Naive thymus-derived CD8-positive, alpha-beta T cell (primary cell): ENCODE measurements at regions not wholly inside any gene's neighbourhood (a gene's known extent, or its start where the extent isn't known, plus 50 kb on each side); places are given as distances from the start of the nearest gene placed in this dataset.

ENCODE experiments used
- ATAC-seq, 2 donors: fragments of 150-1000 bp; cut with Tn5 transposase in 1 of 2; sonication (Bioruptor Pico), chemical (Tn5 transposase) in 1 of 2; 1 replicate in 1 of 2; 2 replicates in 1 of 2; pipeline ENCODE4 v1.10.0; 2021; ENCODE audit warnings: mild to moderate bottlenecking in 2 of 2, moderate library complexity in 2 of 2
- POLR2A ChIA-PET: fragments of 350-600 bp; sonication (Branson Sonifier 250); formaldehyde crosslinking; loops from one replicate; lab custom pipeline; 2021; ENCODE audit warnings: antibody characterized with exemption; lab: Charles Lee
- DNase-seq, 10 donors: peaks; one replicate each; pipeline versions ENCODE4 v3.0.0 to v3.0.0-alpha.2; 2020 to 2022
- H3K27ac Mint-ChIP-seq, 10 donors: one replicate each; pipeline ENCODE4 v1.8.0; 2020 to 2022; ENCODE audit warnings: mild to moderate bottlenecking in 10 of 10, mixed read lengths in 10 of 10, moderate library complexity in 4 of 10, inconsistent platforms in 1 of 10
- H3K27me3 Mint-ChIP-seq, 5 donors: one replicate each; pipeline ENCODE4 v1.8.0; 2021 to 2022; ENCODE audit warnings: mixed read lengths in 5 of 5
- H3K36me3 Mint-ChIP-seq, 3 donors: one replicate each; pipeline ENCODE4 v1.8.0; 2020 to 2022; ENCODE audit warnings: mixed read lengths in 3 of 3, mild to moderate bottlenecking in 2 of 3, inconsistent platforms in 1 of 3
- H3K4me1 Mint-ChIP-seq, 4 donors: one replicate each; pipeline ENCODE4 v1.8.0; 2021 to 2022; ENCODE audit warnings: mixed read lengths in 4 of 4
- H3K4me3 Mint-ChIP-seq, 10 donors: one replicate each; pipeline ENCODE4 v1.8.0; 2020 to 2022; ENCODE audit warnings: mild to moderate bottlenecking in 10 of 10, mixed read lengths in 10 of 10, moderate library complexity in 6 of 10, inconsistent platforms in 1 of 10
- H3K9me3 Mint-ChIP-seq, 9 donors: one replicate each; pipeline ENCODE4 v1.8.0; 2020 to 2022; ENCODE audit warnings: mixed read lengths in 9 of 9, mild to moderate bottlenecking in 3 of 9, inconsistent platforms in 1 of 9, moderate library complexity in 1 of 9

DNA sequence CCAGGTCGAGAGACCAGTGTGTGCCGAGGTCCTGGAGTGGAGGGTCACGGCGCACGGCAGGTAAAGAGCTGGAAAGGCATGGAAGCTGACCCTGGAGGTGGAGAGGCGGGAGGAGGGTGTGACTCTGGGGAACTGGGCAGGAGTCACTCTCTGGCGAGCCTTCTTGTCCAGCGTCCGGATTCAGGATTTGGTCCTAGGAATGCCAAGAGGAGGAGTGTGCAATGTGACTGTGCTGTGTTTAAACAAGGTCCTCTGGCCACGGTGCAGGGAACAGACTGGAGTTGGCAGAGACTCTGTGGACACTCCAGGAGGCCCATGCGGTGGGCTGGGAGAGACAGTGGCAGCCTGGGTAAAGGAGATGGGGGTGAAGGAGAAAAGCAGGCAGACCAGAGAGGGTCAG, 64.2 kb upstream of the CASZ1 start:
- Mint-ChIP-seq H3K36me3 (no peaks in the 10 kb centered on the region), H3K27ac (peak overlapping the region in 1 of 10 donors; percentile 65), H3K4me3 (no peak overlapping the region), H3K4me1 (peaks cover 2 to 12% (median 4%) of the 10 kb centered on the region in 4 donors), H3K9me3 (no peaks in the 10 kb centered on the region), H3K27me3 (peaks cover 3 to 27% (median 6%) of the 10 kb centered on the region in 5 donors)
- POLR2A ChIA-PET: no interaction called here
- ATAC-seq (no peak), DNase-seq (no peak)

DNA sequence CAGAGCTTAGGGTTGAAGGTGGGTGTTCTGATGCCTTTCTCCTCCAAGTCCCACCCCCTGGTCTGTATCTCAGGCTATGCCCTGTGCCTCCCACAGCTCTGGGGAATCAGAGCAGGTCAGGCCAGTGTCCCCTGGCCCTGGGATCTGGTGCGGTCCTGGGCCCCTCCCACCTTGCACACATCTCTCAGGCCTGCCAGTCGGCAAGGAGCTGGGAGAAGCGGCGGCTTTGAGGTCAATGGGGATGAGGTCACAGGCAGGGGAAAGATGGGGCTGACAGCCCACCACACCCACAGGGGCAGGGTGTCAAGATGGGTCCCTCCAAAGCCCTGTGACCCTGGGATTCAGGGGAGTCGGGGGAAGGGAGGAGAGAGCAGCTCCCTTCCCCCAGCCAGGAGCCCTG, 65.4 kb upstream of the CASZ1 start:
- Mint-ChIP-seq H3K4me1 (peaks cover 6 to 16% (median 9%) of the 10 kb centered on the region in 4 donors), H3K4me3 (no peak overlapping the region), H3K36me3 (no peaks in the 10 kb centered on the region), H3K27ac (no peak overlapping the region), H3K9me3 (no peaks in the 10 kb centered on the region), H3K27me3 (peaks cover 3 to 33% (median 10%) of the 10 kb centered on the region in 5 donors)
- no peak for ATAC-seq
- DNase-seq: no peak
- POLR2A ChIA-PET: no interaction called here

DNA sequence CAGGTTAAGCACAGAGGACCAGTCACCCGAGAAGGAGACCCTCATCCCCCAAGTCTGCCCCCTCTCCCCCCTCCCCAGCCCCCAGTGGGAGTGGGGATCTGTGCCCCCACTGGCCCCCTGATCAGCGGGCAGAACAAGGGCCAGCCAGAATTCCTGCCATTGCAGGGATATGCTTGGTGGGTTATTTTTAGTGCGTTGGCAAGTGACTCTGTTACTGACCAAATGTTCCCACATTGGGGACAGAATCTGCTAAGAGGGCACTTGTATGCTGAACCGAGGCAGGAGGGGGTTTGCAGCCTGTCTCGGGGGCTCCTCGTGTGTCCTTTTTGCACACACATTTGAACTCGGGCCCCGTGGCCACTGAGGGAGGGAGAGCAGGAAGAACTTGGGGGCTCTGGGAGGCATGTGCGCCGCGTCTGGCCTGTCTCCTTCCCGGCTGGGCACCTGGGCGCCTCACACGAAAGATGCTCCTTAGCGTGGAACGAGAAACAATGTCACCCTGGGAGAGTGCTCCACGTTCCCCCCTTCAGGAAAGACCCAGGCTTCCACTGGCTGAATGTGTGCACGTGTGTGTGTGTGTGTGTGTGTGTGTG, 66.4 kb upstream of the CASZ1 start:
- H3K4me3 Mint-ChIP-seq: no peak overlapping the region
- H3K36me3 Mint-ChIP-seq: no peaks in the 10 kb centered on the region
- ATAC-seq (no peak), DNase-seq (no peak)
- no peaks in the 10 kb centered on the region for H3K9me3 Mint-ChIP-seq
- H3K4me1 Mint-ChIP-seq: peaks cover 10 to 24% (median 15%) of the 10 kb centered on the region in 4 donors
- no peak overlapping the region for H3K27ac Mint-ChIP-seq
- POLR2A ChIA-PET: no interaction called here
- H3K27me3 Mint-ChIP-seq: peaks cover 3 to 42% (median 15%) of the 10 kb centered on the region in 5 donors

DNA sequence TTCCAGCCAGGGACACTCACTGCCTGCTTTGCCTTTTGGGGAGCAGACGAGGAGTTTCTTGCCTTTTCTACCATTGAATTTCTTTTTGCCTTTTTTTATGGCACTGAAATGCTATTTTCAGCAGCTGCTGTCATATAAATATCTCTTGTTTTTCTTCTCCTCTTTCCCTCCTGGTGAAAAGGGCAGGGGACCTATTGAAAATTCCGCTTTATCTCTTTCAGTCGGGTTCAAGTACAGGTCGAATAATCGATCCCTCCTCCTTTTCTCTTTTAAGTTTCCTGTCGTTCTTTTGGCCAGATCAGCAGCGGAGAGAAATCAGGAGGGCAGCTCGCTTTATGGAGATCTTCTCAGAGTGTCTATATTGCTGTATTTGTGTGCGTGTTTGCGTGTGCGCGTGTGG, 67.4 kb upstream of the CASZ1 start:
- Mint-ChIP-seq H3K27ac (no peak overlapping the region), H3K27me3 (peaks cover 5 to 46% (median 25%) of the 10 kb centered on the region in 5 donors), H3K9me3 (no peaks in the 10 kb centered on the region), H3K4me1 (peaks cover 10 to 29% (median 16%) of the 10 kb centered on the region in 4 donors), H3K36me3 (no peaks in the 10 kb centered on the region), H3K4me3 (no peak overlapping the region)
- ATAC-seq (no peak), DNase-seq (no peak)
- POLR2A ChIA-PET: no interaction called here

DNA sequence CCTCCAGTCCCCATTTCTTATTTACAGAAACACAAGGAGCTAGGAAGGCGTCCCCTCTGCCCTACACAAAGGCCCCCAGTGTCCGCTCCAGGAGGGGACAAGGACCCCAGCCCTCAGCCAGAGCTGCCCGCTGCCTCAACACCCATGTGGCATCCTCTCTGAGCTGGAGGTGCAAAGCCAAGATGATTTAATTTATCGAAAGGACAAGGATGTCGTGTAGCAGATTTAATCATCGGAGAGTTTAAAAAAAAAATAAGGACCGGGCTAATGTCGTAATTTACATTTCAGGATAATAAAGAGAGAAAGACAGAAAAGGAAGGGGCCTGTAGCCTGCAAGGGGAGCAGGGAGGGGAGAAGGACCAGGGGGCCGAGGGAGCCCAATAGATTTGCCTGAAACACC, 68.3 kb upstream of the CASZ1 start:
- ATAC-seq (no peak), DNase-seq (no peak)
- Mint-ChIP-seq H3K9me3 (no peaks in the 10 kb centered on the region), H3K27ac (peak overlapping the region in 1 of 10 donors; percentile 1), H3K27me3 (peaks cover 5 to 46% (median 33%) of the 10 kb centered on the region in 5 donors), H3K4me1 (peaks cover 10 to 29% (median 16%) of the 10 kb centered on the region in 4 donors), H3K36me3 (no peaks in the 10 kb centered on the region), H3K4me3 (peak overlapping the region in 3 of 10 donors; percentile 1 to 26 (median 6))
- POLR2A ChIA-PET: no interaction called here

DNA sequence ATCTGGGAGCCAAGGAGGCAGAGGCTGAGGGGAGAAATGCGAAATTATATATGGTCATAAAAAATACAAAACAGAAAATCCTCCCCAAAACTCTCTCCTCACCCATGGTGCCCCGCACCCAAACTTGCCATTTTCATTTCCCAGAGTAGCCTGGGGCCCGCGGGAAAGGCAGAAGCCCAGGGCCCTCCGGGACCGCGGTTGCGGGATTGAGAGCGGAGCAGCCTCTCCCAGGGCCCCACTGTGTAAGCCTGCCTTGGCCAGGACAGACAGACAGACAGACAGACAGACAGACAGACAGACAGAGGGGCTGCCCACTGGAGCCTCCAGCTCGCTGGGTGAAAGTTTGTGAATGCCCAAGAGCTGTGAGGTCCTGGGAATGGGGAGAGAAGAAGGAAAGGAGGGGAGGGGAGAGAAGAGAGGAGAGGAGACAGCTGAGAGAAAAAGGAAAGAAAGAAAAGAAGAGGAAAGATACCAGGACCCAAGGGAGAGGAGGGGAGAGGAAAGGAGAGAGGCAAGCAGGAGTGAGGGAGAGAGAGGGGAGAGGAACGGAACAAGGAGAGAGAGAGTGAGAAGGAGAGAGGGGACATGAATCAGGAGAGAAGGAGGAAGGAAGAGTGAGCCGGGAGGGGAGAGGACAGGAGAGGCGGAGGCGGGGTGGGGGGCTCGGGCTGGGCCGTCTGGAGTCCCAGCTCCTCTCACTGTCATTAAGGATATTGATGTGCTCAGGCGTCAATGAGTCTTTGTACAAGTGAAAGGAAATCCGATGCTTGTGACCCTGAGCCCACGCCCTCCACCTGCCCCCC, 69.3 kb upstream of the CASZ1 start:
- Mint-ChIP-seq H3K27me3 (peaks cover 10 to 55% (median 41%) of the 10 kb centered on the region in 5 donors), H3K4me3 (peak overlapping the region in 9 of 10 donors; percentile 19 to 76 (median 59)), H3K4me1 (peaks cover 7 to 29% (median 16%) of the 10 kb centered on the region in 4 donors), H3K36me3 (no peaks in the 10 kb centered on the region), H3K9me3 (no peaks in the 10 kb centered on the region), H3K27ac (peak overlapping the region in 4 of 10 donors; percentile 1 to 51 (median 28))
- POLR2A ChIA-PET: interaction anchor here (1.7 kb wide), 1 partner anchor 371 kb away, joined by 7 read pairs; no protein-coding TSS in a partner anchor
- no peak for DNase-seq
- no peak for ATAC-seq

DNA sequence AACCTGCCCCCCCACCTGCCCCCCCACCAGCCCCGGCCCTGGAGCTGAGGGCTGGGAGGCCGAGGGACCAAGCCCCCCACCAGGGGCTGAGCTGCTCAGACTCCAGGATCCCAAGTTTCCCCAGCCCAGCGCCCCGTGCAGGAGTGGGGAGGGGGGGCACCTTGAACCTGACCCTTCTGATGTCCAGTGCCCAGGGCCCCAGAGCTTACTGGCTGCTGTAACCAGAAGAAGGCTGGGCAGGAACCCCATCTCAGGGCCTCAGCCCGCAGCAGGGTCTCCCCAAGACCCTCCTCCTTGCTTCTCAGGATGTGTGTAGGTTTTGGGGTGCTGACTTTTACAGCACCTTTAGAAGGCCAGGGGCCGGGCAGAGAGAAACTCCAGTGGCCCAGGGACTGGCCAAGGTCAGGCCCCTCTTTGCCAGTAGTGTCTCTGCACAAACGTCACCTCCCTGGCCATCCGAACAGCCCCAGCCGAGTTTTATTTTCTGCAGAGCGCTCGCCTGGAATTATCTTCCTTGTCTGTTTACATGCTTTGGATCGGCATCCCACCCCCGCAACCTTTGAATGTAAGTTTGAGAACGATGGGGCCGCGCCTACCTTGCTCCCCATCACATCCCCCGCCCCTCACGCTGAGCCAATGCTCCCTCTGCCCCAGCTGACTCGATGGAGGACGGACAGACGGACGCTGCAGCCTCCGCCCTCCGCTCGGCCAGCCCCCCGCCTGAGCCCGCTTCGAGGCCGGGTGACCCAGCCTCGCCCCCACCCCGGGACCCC, 70.1 kb upstream of the CASZ1 start:
- POLR2A ChIA-PET: interaction anchor here (1.7 kb wide), 1 partner anchor 371 kb away, joined by 7 read pairs; no protein-coding TSS in a partner anchor
- Mint-ChIP-seq H3K27me3 (peaks cover 12 to 62% (median 44%) of the 10 kb centered on the region in 5 donors), H3K9me3 (no peaks in the 10 kb centered on the region), H3K27ac (peak overlapping the region in 2 of 10 donors; percentile 40 to 60), H3K4me1 (peaks cover 7 to 29% (median 16%) of the 10 kb centered on the region in 4 donors), H3K36me3 (no peaks in the 10 kb centered on the region), H3K4me3 (peak overlapping the region; percentile 59 to 86 (median 76))
- peak in 7 of 10 donors; percentile 9 to 31 (median 23) for DNase-seq
- peak; percentile 56 to 62 for ATAC-seq

DNA sequence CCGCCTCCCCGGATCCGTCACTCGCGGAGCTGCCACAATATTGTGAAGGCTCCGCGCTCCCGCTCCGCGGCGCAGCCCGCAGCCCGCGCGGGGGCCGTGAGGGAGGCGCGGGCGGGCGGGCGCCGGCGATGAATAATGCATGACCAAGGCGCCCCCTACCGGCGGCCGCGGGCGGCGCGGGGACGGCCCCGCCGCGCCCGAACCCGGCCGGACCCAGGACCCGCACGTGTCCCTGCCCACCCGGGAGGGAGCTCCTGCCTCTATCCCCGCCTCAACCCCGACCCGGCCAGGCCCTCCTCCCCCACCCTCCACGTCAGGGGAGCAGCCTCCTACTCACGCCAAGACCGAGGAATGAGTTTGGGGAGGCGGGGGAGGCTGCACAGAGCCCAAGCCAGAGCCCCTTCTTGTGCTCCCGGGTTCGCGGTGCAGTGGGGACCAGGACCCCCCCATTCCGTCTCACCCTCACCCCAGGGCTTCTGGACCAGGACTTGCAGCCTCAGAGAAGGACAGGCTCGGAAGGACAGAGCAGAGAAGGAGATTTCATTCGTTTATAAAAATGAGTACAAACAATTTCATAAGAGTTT, 70.8 kb upstream of the CASZ1 start:
- Mint-ChIP-seq H3K27me3 (peaks cover 12 to 69% (median 49%) of the 10 kb centered on the region in 5 donors), H3K36me3 (no peaks in the 10 kb centered on the region), H3K27ac (no peak overlapping the region), H3K4me1 (peaks cover 7 to 29% (median 16%) of the 10 kb centered on the region in 4 donors), H3K9me3 (no peaks in the 10 kb centered on the region), H3K4me3 (peak overlapping the region in 9 of 10 donors; percentile 3 to 79 (median 59))
- ATAC-seq: peak; percentile 87 to 94
- POLR2A ChIA-PET: interaction anchor here (1.7 kb wide), 1 partner anchor 372 kb away, joined by 7 read pairs; no protein-coding TSS in a partner anchor
- DNase-seq: peak; percentile 42 to 77 (median 62)

DNA sequence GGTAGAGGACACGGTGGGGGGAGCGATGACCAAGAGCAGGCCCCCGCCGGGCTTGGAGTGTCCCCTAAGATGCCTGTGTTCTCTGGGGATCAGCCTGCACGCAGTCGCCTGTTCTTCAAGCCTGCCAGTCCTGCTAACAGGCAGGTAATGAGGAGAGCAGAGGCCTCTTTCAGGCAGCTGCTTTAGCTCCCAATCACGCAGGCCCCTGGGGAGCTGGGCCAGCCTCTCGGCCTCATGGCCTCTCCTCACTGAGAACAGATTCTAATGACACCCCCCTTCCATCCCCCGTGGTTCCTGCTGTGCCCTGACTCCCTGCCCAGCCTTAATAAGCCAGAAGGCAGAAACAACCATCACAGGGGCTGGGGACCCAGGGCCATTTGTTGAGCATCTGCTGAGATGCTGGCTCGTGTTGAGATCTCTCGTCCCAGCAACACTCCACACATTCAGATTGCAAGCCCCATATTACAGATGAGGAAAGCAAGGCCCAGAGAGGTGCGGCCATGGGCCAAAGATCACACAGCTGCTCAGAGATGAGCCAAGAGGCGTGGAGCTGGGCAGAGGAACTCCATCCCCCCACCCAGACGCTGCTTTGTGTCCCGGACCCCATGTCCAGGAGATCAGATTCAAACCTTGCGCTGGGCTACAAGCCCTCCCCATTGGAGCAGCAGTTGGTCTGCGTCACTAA, 71.6 kb upstream of the CASZ1 start:
- Mint-ChIP-seq H3K36me3 (no peaks in the 10 kb centered on the region), H3K27me3 (peaks cover 12 to 73% (median 49%) of the 10 kb centered on the region in 5 donors), H3K4me1 (peaks cover 7 to 29% (median 16%) of the 10 kb centered on the region in 4 donors), H3K4me3 (peak overlapping the region in 9 of 10 donors; percentile 3 to 79 (median 50)), H3K27ac (no peak overlapping the region), H3K9me3 (no peaks in the 10 kb centered on the region)
- POLR2A ChIA-PET: no interaction called here
- no peak for ATAC-seq
- peak in 1 of 10 donors; percentile 7 for DNase-seq

DNA sequence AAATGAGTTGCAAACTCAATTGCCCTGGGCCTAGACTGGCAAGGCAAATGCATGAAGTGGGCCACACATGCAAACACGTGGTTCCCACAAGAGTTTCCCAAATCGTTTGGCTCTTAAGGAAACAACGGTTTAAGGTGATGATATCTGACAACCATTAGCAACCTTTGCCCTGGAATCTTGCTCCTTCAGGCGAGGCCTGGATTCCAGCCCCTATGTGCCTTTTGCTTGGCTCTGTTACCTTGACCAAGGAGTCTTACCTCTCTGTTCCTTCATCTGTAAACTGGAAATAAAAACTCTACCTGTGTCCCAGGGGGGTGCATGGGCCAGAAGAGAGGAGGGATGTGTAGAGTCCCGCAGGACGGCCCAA, 72.1 kb upstream of the CASZ1 start:
- POLR2A ChIA-PET: no interaction called here
- Mint-ChIP-seq H3K27me3 (peaks cover 12 to 68% (median 45%) of the 10 kb centered on the region in 5 donors), H3K27ac (no peak overlapping the region), H3K36me3 (no peaks in the 10 kb centered on the region), H3K4me1 (peaks cover 7 to 27% (median 16%) of the 10 kb centered on the region in 4 donors), H3K4me3 (no peak overlapping the region), H3K9me3 (no peaks in the 10 kb centered on the region)
- no peak for ATAC-seq
- DNase-seq: peak in 1 of 10 donors; percentile 35

DNA sequence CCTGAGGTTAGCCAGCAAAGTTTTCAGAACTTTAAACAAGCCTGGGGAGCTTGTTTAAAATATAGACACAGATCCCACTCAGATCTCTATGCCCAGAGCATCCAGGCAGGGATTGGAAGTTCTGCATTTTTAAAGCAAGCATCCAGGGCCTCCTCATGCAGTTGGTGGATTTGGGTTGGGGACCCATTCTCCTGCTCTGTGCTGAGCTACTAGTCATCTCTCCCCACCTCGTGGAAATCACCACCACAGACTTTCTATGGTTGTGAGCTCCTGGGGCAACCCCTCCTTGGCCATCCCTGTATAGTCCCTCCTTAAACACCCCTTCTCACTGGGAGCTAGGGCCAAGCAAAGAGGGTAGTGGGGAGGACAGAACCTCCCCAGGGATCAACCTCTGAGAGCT, 73.5 kb upstream of the CASZ1 start:
- no peaks in the 10 kb centered on the region for H3K9me3 Mint-ChIP-seq
- POLR2A ChIA-PET: no interaction called here
- peak in 1 of 10 donors; percentile 23 for DNase-seq

More for the DNA sequence above, 73.5 kb upstream of the CASZ1 start:
- H3K4me3 Mint-ChIP-seq: no peak overlapping the region
- H3K4me1 Mint-ChIP-seq: peaks cover 7 to 20% (median 13%) of the 10 kb centered on the region in 4 donors
- peaks cover 9 to 54% (median 31%) of the 10 kb centered on the region in 5 donors for H3K27me3 Mint-ChIP-seq
- H3K27ac Mint-ChIP-seq: no peak overlapping the region
- H3K36me3 Mint-ChIP-seq: no peaks in the 10 kb centered on the region
- no peak for ATAC-seq
